CD14-positive monocyte (primary cell): ENCODE measurements at regions not wholly inside any gene's neighbourhood (a gene's known extent, or its start where the extent isn't known, plus 50 kb on each side); places are given as distances from the start of the nearest gene placed in this dataset.

Experiments
- DNase-seq, 3 donors: peaks; one replicate each; pipeline ENCODE4 v3.0.0-alpha.2; 2011 to 2022
- H2AFZ ChIP-seq: 2 replicates; pipeline ENCODE4 v1.6.0; 2012; ENCODE audit warnings: mild to moderate bottlenecking, low read depth, low read length, inconsistent platforms; ENCODE audit not compliant: insufficient read depth, poor library complexity, severe bottlenecking
- H3K27ac ChIP-seq, 2 donors: 1 replicate in 1 of 2; 2 replicates in 1 of 2; pipeline ENCODE4 v1.5.1; 2012 to 2013; ENCODE audit warnings: low read length in 2 of 2, control low read depth in 1 of 2, inconsistent platforms in 1 of 2, low read depth in 1 of 2, mild to moderate bottlenecking in 1 of 2
- H3K27me3 ChIP-seq, 2 donors: one replicate each; pipeline versions ENCODE4 v1.6.0 to v1.6.1; 2011 to 2013; ENCODE audit warnings: low read length in 2 of 2; ENCODE audit not compliant: control insufficient read depth in 2 of 2, insufficient read depth in 2 of 2
- H3K36me3 ChIP-seq, 2 donors: replicated peaks in 1 of 2; 1 replicate in 1 of 2; 2 replicates in 1 of 2; pipeline versions ENCODE4 v1.5.1 to v1.6.1; 2012 to 2013; ENCODE audit warnings: low read length in 2 of 2, control low read depth in 1 of 2, inconsistent platforms in 1 of 2, mild to moderate bottlenecking in 1 of 2; ENCODE audit not compliant: insufficient read depth in 2 of 2, control insufficient read depth in 1 of 2
- H3K4me1 ChIP-seq, 2 donors: 1 replicate in 1 of 2; 2 replicates in 1 of 2; pipeline versions ENCODE4 v1.5.1 to v1.6.1; 2012 to 2013; ENCODE audit warnings: low read length in 2 of 2, control low read depth in 1 of 2, inconsistent platforms in 1 of 2, mild to moderate bottlenecking in 1 of 2, moderate library complexity in 1 of 2; ENCODE audit not compliant: insufficient read depth in 2 of 2, control insufficient read depth in 1 of 2
- H3K4me2 ChIP-seq: replicated peaks from 2 replicates; pipeline ENCODE3; 2012; ENCODE audit warnings: low read length, moderate library complexity, mild to moderate bottlenecking; ENCODE audit not compliant: poor library complexity, severe bottlenecking; ENCODE audit errors: extremely low read depth
- H3K4me3 ChIP-seq, 3 experiments: fragments of 200-600 bp in 1 of 3; sonication (generic) in 1 of 3; replicated peaks in 1 of 3; 1 replicate in 2 of 3; 2 replicates in 1 of 3; pipeline ENCODE4 v1.5.1; 2011 to 2013; ENCODE audit warnings: low read length in 3 of 3, mild to moderate bottlenecking in 3 of 3, control low read depth in 2 of 3, low read depth in 2 of 3, inconsistent platforms in 1 of 3, moderate library complexity in 1 of 3
- H3K79me2 ChIP-seq: 2 replicates; pipeline ENCODE4 v1.6.0; 2012; ENCODE audit warnings: mild to moderate bottlenecking, control low read depth, inconsistent platforms, low read length, moderate library complexity; ENCODE audit not compliant: insufficient read depth
- H3K9ac ChIP-seq: 2 replicates; pipeline ENCODE4 v1.6.0; 2017; ENCODE audit warnings: low read length, mild to moderate bottlenecking; ENCODE audit not compliant: insufficient read depth, poor library complexity, severe bottlenecking
- H3K9me3 ChIP-seq, 2 donors: replicated peaks in 1 of 2; 1 replicate in 1 of 2; 2 replicates in 1 of 2; pipeline versions ENCODE4 v1.5.1 to v1.6.1; 2012 to 2013; ENCODE audit warnings: low read length in 2 of 2, control low read depth in 1 of 2; ENCODE audit not compliant: control insufficient read depth in 1 of 2, insufficient read depth in 1 of 2
- H4K20me1 ChIP-seq: 2 replicates; pipeline ENCODE4 v1.6.0; 2012; ENCODE audit warnings: mild to moderate bottlenecking, low read length, control low read depth, moderate library complexity; ENCODE audit not compliant: insufficient read depth
- H3K27ac Mint-ChIP-seq, 7 donors: one replicate each; pipeline ENCODE4 v1.8.0; 2020; ENCODE audit warnings: mild to moderate bottlenecking in 7 of 7, mixed read lengths in 7 of 7, moderate library complexity in 6 of 7, inconsistent platforms in 2 of 7
- H3K27me3 Mint-ChIP-seq, 3 donors: one replicate each; pipeline ENCODE4 v1.8.0; 2021 to 2022; ENCODE audit warnings: low read depth in 3 of 3, mild to moderate bottlenecking in 3 of 3, mixed read lengths in 3 of 3, moderate library complexity in 3 of 3, inconsistent platforms in 1 of 3
- H3K36me3 Mint-ChIP-seq, 2 donors: one replicate each; pipeline ENCODE4 v1.8.0; 2020; ENCODE audit warnings: mixed read lengths in 2 of 2, inconsistent platforms in 1 of 2, mild to moderate bottlenecking in 1 of 2
- H3K4me1 Mint-ChIP-seq: one replicate; pipeline ENCODE4 v1.8.0; 2020; ENCODE audit warnings: mild to moderate bottlenecking, mixed read lengths
- H3K4me3 Mint-ChIP-seq, 2 donors: one replicate each; pipeline ENCODE4 v1.8.0; 2020; ENCODE audit warnings: mild to moderate bottlenecking in 2 of 2, mixed read lengths in 2 of 2, moderate library complexity in 1 of 2
- H3K9me3 Mint-ChIP-seq, 7 donors: one replicate each; pipeline ENCODE4 v1.8.0; 2020 to 2022; ENCODE audit warnings: mixed read lengths in 7 of 7, mild to moderate bottlenecking in 6 of 7, moderate library complexity in 6 of 7, inconsistent platforms in 2 of 7
- WGBS: methylation state at CpG from one replicate; pipeline ENCODE4 v1.1.5; 2013; ENCODE audit warnings: missing lambda C conversion rate; ENCODE audit not compliant: insufficient coverage; 5-methylcytosine and 5-hydroxymethylcytosine counted together
- intact Hi-C, 2 donors: fragments of 100-400 bp; cut with micrococcal nuclease; formaldehyde crosslinking; loops; one replicate each; pipeline versions ENCODE4 v1.15.0 to v1.15.1; 2023
- TF ChIP-seq, protein P1 (sequence below): fragments of 200-600 bp; IDR thresholded peaks from one replicate; pipeline ENCODE4 v1.8.0; 2022; ENCODE audit warnings: antibody characterized with exemption, mild to moderate bottlenecking

GRCh38 chr17:79314617-79315357 is 240.2 kb downstream of the ENGASE start:
- H3K9me3 Mint-ChIP-seq, result peaks cover 0 to 3% (median 0%) of the 10 kb centered on the region in 7 donors
- peaks cover 18 to 43% (median 40%) of the 10 kb centered on the region in 3 donors for H3K27me3 Mint-ChIP-seq
- Histone ChIP-seq H3K4me2 (no peak overlapping the region), H3K27ac (no peak overlapping the region), H2AFZ (no peak overlapping the region), H3K36me3 (no peaks in the 10 kb centered on the region), H3K4me1 (no peaks in the 10 kb centered on the region), H3K79me2 (no peaks in the 10 kb centered on the region), H3K9ac (no peak overlapping the region), H3K9me3 (no peaks in the 10 kb centered on the region), H3K4me3 (no peak overlapping the region), H3K27me3 (peaks cover 0 to 12% of the 10 kb centered on the region in 2 donors), H4K20me1 (no peaks in the 10 kb centered on the region)
- H3K4me3 Mint-ChIP-seq, result peak overlapping the region in 1 of 2 donors; percentile 23
- DNase-seq, result no peak
- no peaks in the 10 kb centered on the region for H3K36me3 Mint-ChIP-seq
- no peaks in the 10 kb centered on the region for H3K4me1 Mint-ChIP-seq
- 77% methylated on average over 10 of the region's 13 CpGs for WGBS
- TF ChIP-seq, protein P1, sequence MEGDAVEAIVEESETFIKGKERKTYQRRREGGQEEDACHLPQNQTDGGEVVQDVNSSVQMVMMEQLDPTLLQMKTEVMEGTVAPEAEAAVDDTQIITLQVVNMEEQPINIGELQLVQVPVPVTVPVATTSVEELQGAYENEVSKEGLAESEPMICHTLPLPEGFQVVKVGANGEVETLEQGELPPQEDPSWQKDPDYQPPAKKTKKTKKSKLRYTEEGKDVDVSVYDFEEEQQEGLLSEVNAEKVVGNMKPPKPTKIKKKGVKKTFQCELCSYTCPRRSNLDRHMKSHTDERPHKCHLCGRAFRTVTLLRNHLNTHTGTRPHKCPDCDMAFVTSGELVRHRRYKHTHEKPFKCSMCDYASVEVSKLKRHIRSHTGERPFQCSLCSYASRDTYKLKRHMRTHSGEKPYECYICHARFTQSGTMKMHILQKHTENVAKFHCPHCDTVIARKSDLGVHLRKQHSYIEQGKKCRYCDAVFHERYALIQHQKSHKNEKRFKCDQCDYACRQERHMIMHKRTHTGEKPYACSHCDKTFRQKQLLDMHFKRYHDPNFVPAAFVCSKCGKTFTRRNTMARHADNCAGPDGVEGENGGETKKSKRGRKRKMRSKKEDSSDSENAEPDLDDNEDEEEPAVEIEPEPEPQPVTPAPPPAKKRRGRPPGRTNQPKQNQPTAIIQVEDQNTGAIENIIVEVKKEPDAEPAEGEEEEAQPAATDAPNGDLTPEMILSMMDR, result no peak
- H3K27ac Mint-ChIP-seq, result no peak overlapping the region
- intact Hi-C loops, result no loop called here

DNA sequence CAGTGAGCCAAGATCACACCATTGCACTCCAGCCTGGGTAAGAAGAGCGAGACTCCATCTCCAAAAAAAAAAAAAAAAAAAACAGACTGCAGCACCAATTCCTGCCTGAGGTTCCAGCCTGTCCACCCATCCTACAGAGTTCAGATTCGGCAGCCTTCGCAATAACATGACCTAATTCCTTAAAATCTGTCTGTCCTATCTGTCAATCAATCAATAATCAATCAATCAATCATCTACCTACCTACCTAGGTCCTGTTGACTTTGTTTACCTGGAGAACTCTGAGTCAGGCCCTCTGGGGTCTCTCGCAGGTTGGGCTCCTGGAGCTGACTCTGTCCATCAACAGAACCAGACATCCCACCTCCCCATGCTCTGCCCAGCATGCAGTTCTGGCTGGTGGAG is 236.7 kb downstream of the ENGASE start:
- no peak overlapping the region for H3K27ac Mint-ChIP-seq
- Histone ChIP-seq H3K36me3 (no peaks in the 10 kb centered on the region), H3K4me1 (no peaks in the 10 kb centered on the region), H3K4me3 (no peak overlapping the region), H3K79me2 (no peaks in the 10 kb centered on the region), H4K20me1 (no peaks in the 10 kb centered on the region), H3K9me3 (no peaks in the 10 kb centered on the region), H2AFZ (no peak overlapping the region), H3K4me2 (no peak overlapping the region), H3K27ac (no peak overlapping the region), H3K9ac (no peak overlapping the region), H3K27me3 (peaks cover 0 to 9% of the 10 kb centered on the region in 2 donors)
- no peak overlapping the region for H3K4me3 Mint-ChIP-seq
- H3K4me1 Mint-ChIP-seq, result no peaks in the 10 kb centered on the region
- H3K9me3 Mint-ChIP-seq, result peaks cover 0 to 3% (median 0%) of the 10 kb centered on the region in 7 donors
- TF ChIP-seq, protein P1, result no peak
- no peaks in the 10 kb centered on the region for H3K36me3 Mint-ChIP-seq
- intact Hi-C loops, result no loop called here
- no peak for DNase-seq
- H3K27me3 Mint-ChIP-seq, result peaks cover 15 to 43% (median 31%) of the 10 kb centered on the region in 3 donors
- WGBS, result 82% methylated on average over 2 of the region's 4 CpGs
